Body of pancreas (tissue), 4 donors: ENCODE measurements at regions not wholly inside any gene's neighbourhood (a gene's known extent, or its start where the extent isn't known, plus 50 kb on each side); places are given as distances from the start of the nearest gene placed in this dataset.

Source experiments
- POLR2A ChIP-seq, 3 donors: fragments of 450-650 bp; IDR thresholded peaks; one replicate each; pipeline ENCODE4 v1.6.1; 2016; ENCODE audit warnings: antibody characterized with exemption in 3 of 3, mild to moderate bottlenecking in 2 of 3
- TF ChIP-seq, protein P1 (sequence below), 7 experiments: fragments of 450-650 bp in 4 of 7; fragments of 200-600 bp in 3 of 7; sonication (generic) in 3 of 7; IDR thresholded peaks; one replicate each; pipeline ENCODE4 v1.5.1; 2016 to 2019; ENCODE audit warnings: antibody characterized with exemption in 7 of 7

DNA sequence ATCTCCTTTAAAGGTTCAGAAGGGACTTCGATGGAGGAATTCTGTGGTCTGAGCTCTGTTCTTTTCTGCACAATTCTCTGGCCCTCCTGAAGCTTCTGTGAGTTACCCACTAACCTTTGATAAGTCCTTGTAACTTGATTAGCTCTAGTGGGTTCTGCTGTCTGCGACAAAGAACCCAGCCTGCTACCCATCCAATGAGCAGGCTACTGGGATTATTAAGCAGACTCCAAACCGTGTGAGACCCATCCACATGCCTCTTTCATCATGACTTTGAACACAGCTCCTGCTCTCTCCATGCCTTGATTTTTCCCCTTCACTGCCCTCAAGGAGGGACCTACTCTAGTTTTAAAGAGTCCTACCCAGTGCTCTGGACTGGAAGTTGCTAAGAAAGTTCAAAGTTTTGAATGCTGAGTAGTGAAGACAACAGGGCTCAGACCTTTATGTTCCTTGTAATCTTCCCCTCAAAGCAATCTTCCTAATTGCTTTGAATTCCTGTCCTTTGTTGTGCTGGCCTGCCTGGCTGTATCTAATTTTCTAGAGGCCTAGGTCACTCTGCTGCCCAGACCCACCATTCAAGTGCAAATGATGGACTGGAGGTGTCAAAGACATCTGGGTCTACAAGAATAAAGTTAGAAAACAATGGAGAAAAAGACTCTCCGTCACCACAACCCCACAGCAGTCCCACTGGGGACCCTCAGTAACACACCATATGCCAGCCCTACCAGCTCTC, 146.9 kb downstream of the RHOU start:
- TF ChIP-seq, protein P1, sequence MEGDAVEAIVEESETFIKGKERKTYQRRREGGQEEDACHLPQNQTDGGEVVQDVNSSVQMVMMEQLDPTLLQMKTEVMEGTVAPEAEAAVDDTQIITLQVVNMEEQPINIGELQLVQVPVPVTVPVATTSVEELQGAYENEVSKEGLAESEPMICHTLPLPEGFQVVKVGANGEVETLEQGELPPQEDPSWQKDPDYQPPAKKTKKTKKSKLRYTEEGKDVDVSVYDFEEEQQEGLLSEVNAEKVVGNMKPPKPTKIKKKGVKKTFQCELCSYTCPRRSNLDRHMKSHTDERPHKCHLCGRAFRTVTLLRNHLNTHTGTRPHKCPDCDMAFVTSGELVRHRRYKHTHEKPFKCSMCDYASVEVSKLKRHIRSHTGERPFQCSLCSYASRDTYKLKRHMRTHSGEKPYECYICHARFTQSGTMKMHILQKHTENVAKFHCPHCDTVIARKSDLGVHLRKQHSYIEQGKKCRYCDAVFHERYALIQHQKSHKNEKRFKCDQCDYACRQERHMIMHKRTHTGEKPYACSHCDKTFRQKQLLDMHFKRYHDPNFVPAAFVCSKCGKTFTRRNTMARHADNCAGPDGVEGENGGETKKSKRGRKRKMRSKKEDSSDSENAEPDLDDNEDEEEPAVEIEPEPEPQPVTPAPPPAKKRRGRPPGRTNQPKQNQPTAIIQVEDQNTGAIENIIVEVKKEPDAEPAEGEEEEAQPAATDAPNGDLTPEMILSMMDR (IDR thresholded peaks at IDR 0.05) = no peak
- no peak for TF ChIP-seq POLR2A (IDR thresholded peaks at IDR 0.05)
